Astrocyte of the cerebellum (primary cell): ENCODE measurements at regions not wholly inside any gene's neighbourhood (a gene's known extent, or its start where the extent isn't known, plus 50 kb on each side); places are given as distances from the start of the nearest gene placed in this dataset.

Experiments
- DNase-seq: peaks from one replicate; pipeline ENCODE4 v3.0.0-alpha.2; 2011; ENCODE audit warnings: low read depth
- H3K4me3 ChIP-seq: 2 replicates; pipeline ENCODE4 v1.5.1; 2011; ENCODE audit warnings: mild to moderate bottlenecking, low read depth, low read length, moderate library complexity
- CTCF ChIP-seq: IDR thresholded peaks from 2 replicates; pipeline ENCODE4 v1.5.1; 2012; ENCODE audit warnings: low read length, low read depth, moderate library complexity, mild to moderate bottlenecking; ENCODE audit errors: missing control alignments
- in situ Hi-C: cut with HindIII; loops from 2 replicates; pipeline ENCODE4 v1.10.0; 2017; ENCODE audit warnings: low sequenced_read_pairs

- in situ Hi-C loops = no loop called here
- no peak overlapping the region for H3K4me3 ChIP-seq
- no peak for TF ChIP-seq CTCF
- no peak for DNase-seq
Measured at GRCh38 chr3:135766115-135766514, 199.4 kb upstream of the PPP2R3A start.

GRCh38 chr3:135771760-135772159, 193.8 kb upstream of the PPP2R3A start:
- in situ Hi-C loops = no loop called here
- DNase-seq = no peak
- no peak for TF ChIP-seq CTCF
- no peak overlapping the region for H3K4me3 ChIP-seq

- in situ Hi-C loops = no loop called here
- H3K4me3 ChIP-seq = no peak overlapping the region
- no peak for TF ChIP-seq CTCF
- DNase-seq = no peak
Measured at GRCh38 chr3:135779024-135779423, 186.5 kb upstream of the PPP2R3A start.

- no peak overlapping the region for H3K4me3 ChIP-seq
- in situ Hi-C loops = loop anchor here (10.0 kb wide), 1 partner anchor 75 kb away; no protein-coding TSS in a partner anchor
- TF ChIP-seq CTCF = no peak
- DNase-seq = no peak
Measured at GRCh38 chr3:135779590-135780235, 185.8 kb upstream of the PPP2R3A start.

- H3K4me3 ChIP-seq = no peak overlapping the region
- DNase-seq = no peak
- no peak for TF ChIP-seq CTCF
- in situ Hi-C loops = loop anchor here (10.0 kb wide), 1 partner anchor 74 kb away; no protein-coding TSS in a partner anchor
Measured at GRCh38 chr3:135781026-135781815, 184.3 kb upstream of the PPP2R3A start.

GRCh38 chr3:135784557-135784956, 181.0 kb upstream of the PPP2R3A start:
- no peak for TF ChIP-seq CTCF
- in situ Hi-C loops = loop anchor here (10.0 kb wide), 1 partner anchor 70 kb away; no protein-coding TSS in a partner anchor
- H3K4me3 ChIP-seq = no peak overlapping the region
- no peak for DNase-seq
